ENCODE measurements at regions not wholly inside any gene's neighbourhood (a gene's known extent, or its start where the extent isn't known, plus 50 kb on each side); places are given as distances from the start of the nearest gene placed in this dataset.

- intact Hi-C loops (cut with DNase I), result no loop called here
- H3K36me3 ChIP-seq, result peaks cover 0 to 4% (median 0%) of the 10 kb centered on the region in 9 donors
- H3K27me3 ChIP-seq, result no peaks in the 10 kb centered on the region
- ATAC-seq (no peak), DNase-seq (no peak)
- H3K4me1 ChIP-seq, result no peaks in the 10 kb centered on the region
- no peak overlapping the region for H3K4me3 ChIP-seq
- WGBS, 2 donors, result 81 to 86% methylated on average over 5 of the region's 5 CpGs
- no peak for TF ChIP-seq CTCF (IDR thresholded peaks at IDR 0.05)
- no peak overlapping the region for H3K27ac ChIP-seq
- peaks cover 0 to 78% (median 36%) of the 10 kb centered on the region in 11 donors for H3K9me3 ChIP-seq
These were observed 552.8 kb upstream of the PKDCC start for GRCh38 chr2:41495050-41495449.

GRCh38 chr2:41496908-41497307, 550.9 kb upstream of the PKDCC start:
- peaks cover 0 to 90% (median 39%) of the 10 kb centered on the region in 11 donors for H3K9me3 ChIP-seq
- TF ChIP-seq CTCF (IDR thresholded peaks at IDR 0.05), result peak in 4 of 9 donors; percentile 16 to 34 (median 20)
- no peak overlapping the region for H3K27ac ChIP-seq
- H3K36me3 ChIP-seq, result peaks cover 0 to 4% (median 0%) of the 10 kb centered on the region in 9 donors
- no peaks in the 10 kb centered on the region for H3K27me3 ChIP-seq
- DNase-seq, result no peak
- H3K4me1 ChIP-seq, result no peaks in the 10 kb centered on the region
- 93 to 98% methylated on average over 3 of the region's 3 CpGs for WGBS, 2 donors
- intact Hi-C loops (cut with DNase I), result no loop called here
- H3K4me3 ChIP-seq, result no peak overlapping the region
- ATAC-seq, result no peak

GRCh38 chr2:41498781-41499180, 549.0 kb upstream of the PKDCC start:
- Histone ChIP-seq H3K4me1 (no peaks in the 10 kb centered on the region), H3K27ac (no peak overlapping the region), H3K36me3 (peaks cover 0 to 4% (median 0%) of the 10 kb centered on the region in 9 donors), H3K4me3 (no peak overlapping the region), H3K27me3 (no peaks in the 10 kb centered on the region), H3K9me3 (peaks cover 0 to 85% (median 37%) of the 10 kb centered on the region in 11 donors)
- no peak for TF ChIP-seq CTCF (IDR thresholded peaks at IDR 0.05)
- 85 to 86% methylated on average over 3 of the region's 3 CpGs for WGBS, 2 donors
- intact Hi-C loops (cut with DNase I), result no loop called here
- ATAC-seq, result peak in 1 of 8 donors; percentile 29
- no peak for DNase-seq

- Histone ChIP-seq H3K27me3 (no peaks in the 10 kb centered on the region), H3K27ac (no peak overlapping the region), H3K36me3 (peaks cover 0 to 4% (median 0%) of the 10 kb centered on the region in 9 donors), H3K9me3 (peaks cover 0 to 63% (median 16%) of the 10 kb centered on the region in 11 donors), H3K4me1 (no peaks in the 10 kb centered on the region), H3K4me3 (no peak overlapping the region)
- intact Hi-C loops (cut with DNase I), result no loop called here
- ATAC-seq (no peak), DNase-seq (no peak)
- no peak for TF ChIP-seq CTCF (IDR thresholded peaks at IDR 0.05)
- WGBS, 2 donors, result 87 to 91% methylated on average over 2 of the region's 2 CpGs
These were observed 546.9 kb upstream of the PKDCC start for GRCh38 chr2:41500895-41501294.

All from heart right ventricle (tissue), 16 donors.